SK-N-SH (cell line): ENCODE measurements at regions not wholly inside any gene's neighbourhood (a gene's known extent, or its start where the extent isn't known, plus 50 kb on each side); places are given as distances from the start of the nearest gene placed in this dataset.

Experiments
- CTCF ChIA-PET: fragments of 300-600, 350-600 bp; formaldehyde crosslinking; extraction: SDS; loops from one replicate; lab custom pipeline; 2021; lab: Yijun Ruan, JAX
- POLR2A ChIA-PET: fragments of 350-600 bp; sonication (Branson Sonifier 250); formaldehyde crosslinking; extraction: SDS; loops from one replicate; lab custom pipeline; 2020; ENCODE audit warnings: antibody characterized with exemption, inconsistent platforms; lab: Yijun Ruan, JAX
- DNase-seq: peaks from one replicate; pipeline ENCODE4 v3.0.0; 2012
- H2AFZ ChIP-seq: fragments of 200-600 bp; sonication (generic); 2 replicates; pipeline ENCODE4 v1.8.1; 2016; ENCODE audit warnings: antibody characterized with exemption, mild to moderate bottlenecking, low read depth
- H3F3A ChIP-seq: fragments of 200-600 bp; sonication (generic); replicated peaks from 2 replicates; pipeline ENCODE3; 2016; ENCODE audit warnings: antibody characterized with exemption, mild to moderate bottlenecking; ENCODE audit not compliant: insufficient read depth
- H3K27ac ChIP-seq, 2 experiments: fragments of 200-500 bp in 1 of 2; fragments of 200-600 bp in 1 of 2; sonication (Bioruptor generic) in 1 of 2; sonication (generic), shearing (Covaris generic) in 1 of 2; 2 replicates each; pipeline versions ENCODE4 v1.5.1 to v1.6.1; 2014 to 2016; ENCODE audit warnings: low read depth in 2 of 2, inconsistent platforms in 1 of 2, low read length in 1 of 2, mild to moderate bottlenecking in 1 of 2, mixed read lengths in 1 of 2
- H3K27me3 ChIP-seq: fragments of 200-600 bp; sonication (generic), shearing (Covaris generic); 2 replicates; pipeline ENCODE4 v1.6.1; 2016; ENCODE audit warnings: mixed run types; ENCODE audit not compliant: insufficient read depth
- H3K36me3 ChIP-seq, 2 experiments: fragments of 200-500 bp in 1 of 2; fragments of 200-600 bp in 1 of 2; sonication (Bioruptor generic) in 1 of 2; sonication (generic) in 1 of 2; replicated peaks in 1 of 2; 2 replicates each; pipeline versions ENCODE3 to v1.5.1; 2014 to 2016; ENCODE audit warnings: low read length in 1 of 2, mild to moderate bottlenecking in 1 of 2; ENCODE audit not compliant: insufficient read depth in 2 of 2, control insufficient read depth in 1 of 2
- H3K4me1 ChIP-seq, 2 experiments: fragments of 200-500 bp in 1 of 2; fragments of 200-600 bp in 1 of 2; sonication (Bioruptor generic) in 1 of 2; sonication (generic), shearing (Covaris generic) in 1 of 2; 2 replicates each; pipeline versions ENCODE4 v1.5.1 to v1.6.1; 2014 to 2016; ENCODE audit warnings: low read depth in 1 of 2, low read length in 1 of 2, mixed run types in 1 of 2; ENCODE audit not compliant: insufficient read depth in 2 of 2, control insufficient read depth in 1 of 2
- H3K4me2 ChIP-seq: fragments of 200-600 bp; sonication (generic), shearing (Covaris generic); 2 replicates; pipeline ENCODE4 v1.6.1; 2017; ENCODE audit warnings: mixed run types
- H3K4me3 ChIP-seq, 2 experiments: fragments of 200-500 bp in 1 of 2; fragments of 200-600 bp in 1 of 2; sonication (Bioruptor generic) in 1 of 2; sonication (generic), shearing (Covaris generic) in 1 of 2; 2 replicates each; pipeline versions ENCODE4 v1.5.1 to v1.8.1; 2014 to 2016; ENCODE audit warnings: low read depth in 2 of 2, inconsistent platforms in 1 of 2, low read length in 1 of 2, mild to moderate bottlenecking in 1 of 2, mixed read lengths in 1 of 2, moderate library complexity in 1 of 2
- H3K79me2 ChIP-seq: fragments of 200-600 bp; sonication (generic); 2 replicates; pipeline ENCODE4 v1.8.1; 2017; ENCODE audit warnings: mild to moderate bottlenecking; ENCODE audit not compliant: insufficient read depth
- H3K9ac ChIP-seq: fragments of 200-600 bp; sonication (generic); 2 replicates; pipeline ENCODE4 v1.6.1; 2017; ENCODE audit warnings: mixed run types
- H3K9me2 ChIP-seq: fragments of 200-600 bp; sonication (generic); 2 replicates; pipeline ENCODE4 v1.6.1; 2017; ENCODE audit warnings: mixed run types
- H3K9me3 ChIP-seq: fragments of 200-600 bp; sonication (generic); 2 replicates; pipeline ENCODE4 v1.6.1; 2017; ENCODE audit warnings: mixed run types, mild to moderate bottlenecking, moderate library complexity
- H4K20me1 ChIP-seq: fragments of 200-600 bp; sonication (generic); 2 replicates; pipeline ENCODE4 v1.6.1; 2017; ENCODE audit warnings: mild to moderate bottlenecking, mixed run types; ENCODE audit not compliant: insufficient read depth
- CHD2 ChIP-seq: fragments of 150-350 bp; IDR thresholded peaks from 2 replicates; pipeline ENCODE4 v1.6.1; 2018; ENCODE audit warnings: low read length; ENCODE audit not compliant: partially characterized antibody
- ELF1 ChIP-seq: IDR thresholded peaks from 2 replicates; pipeline ENCODE4 v1.4.0; 2012
- EP300 ChIP-seq, 2 experiments: IDR thresholded peaks; 2 replicates each; pipeline versions ENCODE4 v1.4.0 to v1.6.1; 2012; ENCODE audit warnings: borderline replicate concordance in 1 of 2, low read depth in 1 of 2, low read length in 1 of 2
- FOSL2 ChIP-seq: IDR thresholded peaks from 2 replicates; pipeline ENCODE4 v1.4.0; 2012; ENCODE audit warnings: low read depth, mild to moderate bottlenecking, moderate library complexity, borderline replicate concordance
- FOXJ3 ChIP-seq: sonication (generic); formaldehyde crosslinking; IDR thresholded peaks from 2 replicates; pipeline ENCODE4 v1.5.1; 2020; ENCODE audit warnings: mild to moderate bottlenecking, missing genetic modification reagents
- GABPA ChIP-seq: IDR thresholded peaks from 2 replicates; pipeline ENCODE4 v1.4.0; 2012; ENCODE audit warnings: low read depth, mild to moderate bottlenecking
- JUND ChIP-seq: IDR thresholded peaks from 2 replicates; pipeline ENCODE4 v1.4.0; 2012
- TEAD4 ChIP-seq: IDR thresholded peaks from 2 replicates; pipeline ENCODE4 v1.4.0; 2012; ENCODE audit warnings: mild to moderate bottlenecking, borderline replicate concordance; ENCODE audit not compliant: insufficient read depth
- WGBS: methylation state at CpG from one replicate; pipeline ENCODE4 v1.1.6; 2017; ENCODE audit warnings: low lambda C conversion rate; 5-methylcytosine and 5-hydroxymethylcytosine counted together
- TF ChIP-seq, protein P1 (sequence below): fragments of 200-600 bp; sonication (generic); IDR thresholded peaks from 2 replicates; pipeline ENCODE4 v1.6.1; 2017; ENCODE audit warnings: antibody characterized with exemption, mild to moderate bottlenecking, moderate library complexity
- TF ChIP-seq, protein P2 (sequence below): IDR thresholded peaks from 2 replicates; pipeline ENCODE4 v1.4.0; 2012; ENCODE audit warnings: low read depth, borderline replicate concordance
- TF ChIP-seq, protein P3 (sequence below): fragments of 150-350 bp; IDR thresholded peaks from 2 replicates; pipeline ENCODE4 v1.6.1; 2016; ENCODE audit warnings: mild to moderate bottlenecking, low read depth, low read length

DNA sequence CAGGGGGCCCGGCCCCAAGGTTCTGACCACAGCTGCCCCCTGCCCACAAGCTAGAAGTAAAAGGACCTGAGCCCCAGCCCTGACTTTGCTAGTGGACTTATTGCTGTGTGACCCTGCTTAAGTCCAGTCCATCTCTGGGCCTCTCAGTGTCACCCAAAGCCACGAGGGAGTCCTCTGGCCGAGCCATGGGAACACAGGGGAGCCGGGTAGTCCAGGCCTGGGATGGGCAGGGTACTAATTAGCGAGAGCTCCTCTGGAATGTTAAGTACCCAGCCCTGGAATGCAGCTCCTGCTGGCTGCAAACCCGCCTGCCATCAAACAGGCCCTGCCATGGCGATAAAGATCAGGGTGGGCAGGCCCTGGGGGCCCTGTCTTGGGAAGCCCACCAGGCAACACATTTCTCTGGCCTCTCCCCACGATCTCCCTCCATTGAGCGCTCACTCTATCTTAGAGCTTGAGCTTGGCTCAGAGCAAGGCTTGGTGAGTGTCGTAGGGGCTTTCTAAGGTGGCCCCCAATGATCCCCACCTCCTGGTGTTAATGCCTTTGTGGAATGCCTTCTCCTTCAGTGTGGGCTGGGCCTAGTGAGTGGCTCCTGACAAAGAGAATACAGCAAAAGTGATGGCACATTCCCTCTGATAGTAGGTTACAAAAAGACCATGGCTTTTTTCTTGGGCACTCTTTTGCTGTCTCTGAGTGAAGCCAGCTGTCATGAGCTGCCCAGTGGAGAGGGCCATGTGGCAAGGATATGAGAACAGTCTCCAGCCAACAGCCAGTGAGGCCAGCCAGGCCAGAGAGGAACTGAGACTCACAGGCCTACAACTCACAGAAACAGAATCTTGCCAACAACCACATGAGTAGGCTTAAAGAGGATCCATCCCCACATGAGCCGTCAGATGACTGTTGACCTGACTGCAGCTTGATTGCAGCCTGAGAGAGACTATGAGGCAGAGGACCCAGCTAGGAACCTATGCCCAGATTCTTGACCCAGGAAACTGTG is 133.1 kb downstream of the SMAD6 start:
- Histone ChIP-seq H3K4me2 (no peak overlapping the region), H3K9me3 (no peaks in the 10 kb centered on the region), H3K9ac (no peak overlapping the region), H3K79me2 (no peaks in the 10 kb centered on the region), H3K27ac (no peak overlapping the region), H3K4me3 (no peak overlapping the region), H3K36me3 (no peaks in the 10 kb centered on the region), H3K4me1 (peaks cover 4 to 23% of the 10 kb centered on the region in 2 experiments; a peak in 3 of 4 replicates), H3K27me3 (no peaks in the 10 kb centered on the region), H3K9me2 (no peaks in the 10 kb centered on the region), H4K20me1 (no peaks in the 10 kb centered on the region), H2AFZ (no peak overlapping the region), H3F3A (peaks cover 12% of the 10 kb centered on the region)
- ChIA-PET CTCF (interaction anchor here (1.0 to 7.4 kb wide), 6 partner anchors 10 to 62 kb away, joined by 3 to 72 read pairs (median 5); no protein-coding TSS in a partner anchor), POLR2A (no interaction called here)
- TF ChIP-seq, protein P1, sequence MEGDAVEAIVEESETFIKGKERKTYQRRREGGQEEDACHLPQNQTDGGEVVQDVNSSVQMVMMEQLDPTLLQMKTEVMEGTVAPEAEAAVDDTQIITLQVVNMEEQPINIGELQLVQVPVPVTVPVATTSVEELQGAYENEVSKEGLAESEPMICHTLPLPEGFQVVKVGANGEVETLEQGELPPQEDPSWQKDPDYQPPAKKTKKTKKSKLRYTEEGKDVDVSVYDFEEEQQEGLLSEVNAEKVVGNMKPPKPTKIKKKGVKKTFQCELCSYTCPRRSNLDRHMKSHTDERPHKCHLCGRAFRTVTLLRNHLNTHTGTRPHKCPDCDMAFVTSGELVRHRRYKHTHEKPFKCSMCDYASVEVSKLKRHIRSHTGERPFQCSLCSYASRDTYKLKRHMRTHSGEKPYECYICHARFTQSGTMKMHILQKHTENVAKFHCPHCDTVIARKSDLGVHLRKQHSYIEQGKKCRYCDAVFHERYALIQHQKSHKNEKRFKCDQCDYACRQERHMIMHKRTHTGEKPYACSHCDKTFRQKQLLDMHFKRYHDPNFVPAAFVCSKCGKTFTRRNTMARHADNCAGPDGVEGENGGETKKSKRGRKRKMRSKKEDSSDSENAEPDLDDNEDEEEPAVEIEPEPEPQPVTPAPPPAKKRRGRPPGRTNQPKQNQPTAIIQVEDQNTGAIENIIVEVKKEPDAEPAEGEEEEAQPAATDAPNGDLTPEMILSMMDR, result no peak
- TF ChIP-seq EP300 (IDR thresholded peaks at IDR 0.05; ENCODE audit: borderline replicate concordance in 1 of 2, low read depth in 1 of 2, low read length in 1 of 2) (no peak), TEAD4 (no peak), CHD2 (no peak), GABPA (no peak), JUND (no peak), FOXJ3 (CRISPR knock-in tag) (no peak)
- TF ChIP-seq, protein P2, sequence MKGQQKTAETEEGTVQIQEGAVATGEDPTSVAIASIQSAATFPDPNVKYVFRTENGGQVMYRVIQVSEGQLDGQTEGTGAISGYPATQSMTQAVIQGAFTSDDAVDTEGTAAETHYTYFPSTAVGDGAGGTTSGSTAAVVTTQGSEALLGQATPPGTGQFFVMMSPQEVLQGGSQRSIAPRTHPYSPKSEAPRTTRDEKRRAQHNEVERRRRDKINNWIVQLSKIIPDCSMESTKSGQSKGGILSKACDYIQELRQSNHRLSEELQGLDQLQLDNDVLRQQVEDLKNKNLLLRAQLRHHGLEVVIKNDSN, result no peak
- DNase-seq, result no peak
- WGBS, result 69% methylated on average over 11 of the region's 11 CpGs

DNA sequence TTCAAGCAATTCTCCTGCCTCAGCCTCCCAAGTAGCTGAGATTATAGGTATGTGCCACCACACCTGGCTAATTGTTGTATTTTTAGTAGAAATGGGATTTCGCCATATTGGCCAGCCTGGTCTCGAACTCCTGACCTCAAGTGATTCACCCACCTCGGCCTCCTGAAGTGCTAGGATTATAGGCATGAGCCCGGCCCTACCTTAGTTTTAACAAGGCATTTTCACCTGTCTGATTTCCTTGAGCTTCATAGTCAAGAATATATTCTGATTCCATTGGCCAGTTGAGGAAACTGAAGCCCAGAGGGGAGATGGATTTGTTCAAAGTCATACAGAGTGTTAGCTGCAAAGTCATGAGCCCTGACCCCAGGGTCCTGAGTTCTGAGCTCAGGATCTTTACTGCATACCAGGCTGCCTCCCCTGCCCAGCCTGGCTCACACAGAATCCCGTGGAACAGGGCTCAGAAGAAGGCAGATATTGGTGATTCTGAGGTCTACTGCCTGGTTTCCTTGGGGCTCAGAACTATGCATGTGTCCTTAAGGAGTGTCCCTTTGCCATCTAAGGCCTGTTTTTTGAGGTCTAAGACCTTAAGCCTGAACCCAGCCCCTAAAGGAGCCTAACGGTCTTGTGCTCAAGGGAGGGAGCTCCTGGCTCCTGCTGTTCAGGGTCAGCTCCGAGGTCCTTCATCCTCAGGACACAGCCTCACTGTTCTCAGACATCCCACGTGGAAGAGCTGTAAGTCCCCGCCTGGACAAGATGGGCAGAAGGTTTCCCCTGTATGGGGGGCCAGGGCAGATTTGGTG is 134.4 kb downstream of the SMAD6 start:
- no peaks in the 10 kb centered on the region for H4K20me1 ChIP-seq
- CTCF ChIA-PET, result interaction anchor here (1.0 to 7.4 kb wide), 4 partner anchors 9 to 38 kb away, joined by 3 to 72 read pairs (median 6); no protein-coding TSS in a partner anchor
- no peak for DNase-seq
- TF ChIP-seq FOSL2 (no peak), ELF1 (no peak)
- TF ChIP-seq, protein P3, sequence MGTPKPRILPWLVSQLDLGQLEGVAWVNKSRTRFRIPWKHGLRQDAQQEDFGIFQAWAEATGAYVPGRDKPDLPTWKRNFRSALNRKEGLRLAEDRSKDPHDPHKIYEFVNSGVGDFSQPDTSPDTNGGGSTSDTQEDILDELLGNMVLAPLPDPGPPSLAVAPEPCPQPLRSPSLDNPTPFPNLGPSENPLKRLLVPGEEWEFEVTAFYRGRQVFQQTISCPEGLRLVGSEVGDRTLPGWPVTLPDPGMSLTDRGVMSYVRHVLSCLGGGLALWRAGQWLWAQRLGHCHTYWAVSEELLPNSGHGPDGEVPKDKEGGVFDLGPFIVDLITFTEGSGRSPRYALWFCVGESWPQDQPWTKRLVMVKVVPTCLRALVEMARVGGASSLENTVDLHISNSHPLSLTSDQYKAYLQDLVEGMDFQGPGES, result no peak
- TF ChIP-seq, all 33 proteins: peak for 0
- Histone ChIP-seq H3K9me3 (no peaks in the 10 kb centered on the region), H3K9ac (no peak overlapping the region), H3K36me3 (no peaks in the 10 kb centered on the region), H3K9me2 (no peaks in the 10 kb centered on the region), H3F3A (peaks cover 19% of the 10 kb centered on the region), H3K4me2 (no peak overlapping the region), H3K27me3 (no peaks in the 10 kb centered on the region), H2AFZ (no peak overlapping the region), H3K79me2 (no peaks in the 10 kb centered on the region), H3K4me3 (no peak overlapping the region), H3K27ac (no peak overlapping the region), H3K4me1 (peaks cover 0 to 17% of the 10 kb centered on the region in 2 experiments; a peak in 3 of 4 replicates)
- WGBS, result 93% methylated on average over 4 of the region's 9 CpGs
- POLR2A ChIA-PET, result no interaction called here
